ENCODE measurements at regions not wholly inside any gene's neighbourhood (a gene's known extent, or its start where the extent isn't known, plus 50 kb on each side); places are given as distances from the start of the nearest gene placed in this dataset.

DNA sequence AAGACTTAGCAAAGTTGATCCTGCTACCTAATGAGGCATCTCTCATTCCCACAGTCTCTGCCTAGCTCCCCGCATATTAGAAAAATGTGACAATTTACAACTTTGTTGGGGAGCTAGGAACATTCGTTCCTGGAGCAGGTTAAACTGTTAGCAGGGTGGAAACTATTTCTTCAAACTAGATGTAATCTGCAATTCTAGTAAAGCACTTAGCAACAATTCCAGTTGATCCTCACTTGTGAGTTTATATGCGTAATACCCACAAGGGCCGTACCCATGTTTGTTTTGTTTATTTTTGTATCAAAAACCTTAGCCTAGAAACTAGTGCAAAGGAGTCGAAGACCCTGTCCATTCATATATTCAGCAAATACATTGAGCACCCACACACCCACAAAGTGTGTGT, 175.8 kb upstream of the DMAC1 start:
- Mint-ChIP-seq H3K27me3 (ENCODE audit: low read depth, poor library complexity) (peaks cover 2% of the 10 kb centered on the region), H3K36me3 (ENCODE audit: low read depth) (no peaks in the 10 kb centered on the region), H3K27ac (no peak overlapping the region), H3K4me3 (no peak overlapping the region), H3K4me1 (peaks cover 24% of the 10 kb centered on the region), H3K9me3 (no peaks in the 10 kb centered on the region)
- TF ChIP-seq CTCF (IDR thresholded peaks at IDR 0.05): no peak
- no peak for DNase-seq

DNA sequence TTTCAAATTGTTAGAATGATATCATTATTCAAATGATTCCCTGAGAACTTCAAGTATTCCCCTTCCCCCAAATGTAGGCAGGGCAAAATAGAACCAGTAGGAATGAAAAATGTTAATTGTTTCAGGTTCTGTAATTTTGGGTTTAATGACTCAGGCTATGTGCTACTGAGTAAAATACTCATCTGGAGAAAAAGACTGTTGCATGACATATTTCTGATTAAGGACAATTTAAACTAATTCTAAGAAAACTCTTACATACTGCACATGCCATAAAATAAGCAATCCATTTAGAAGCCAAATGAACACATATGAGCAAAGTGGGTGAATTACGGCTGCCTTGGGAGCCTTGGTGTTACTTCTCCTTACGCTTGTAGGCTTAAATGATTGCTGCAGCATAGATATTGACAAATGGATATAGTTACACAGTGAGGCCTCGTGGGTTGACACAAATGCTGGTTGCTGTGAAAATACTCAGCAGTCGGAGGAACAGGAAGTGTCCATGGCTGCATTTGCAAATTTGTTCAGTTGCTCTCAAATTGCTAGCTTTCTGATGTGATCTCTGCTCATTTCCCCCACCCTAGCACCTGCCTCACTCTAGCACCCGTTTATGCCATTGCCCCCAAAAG, 174.9 kb upstream of the DMAC1 start:
- peak overlapping the region; percentile 30 for H3K27ac Mint-ChIP-seq
- no peaks in the 10 kb centered on the region for H3K9me3 Mint-ChIP-seq
- DNase-seq: no peak
- H3K27me3 Mint-ChIP-seq (ENCODE audit: low read depth, poor library complexity): peaks cover 2% of the 10 kb centered on the region
- peaks cover 19% of the 10 kb centered on the region for H3K4me1 Mint-ChIP-seq
- no peak overlapping the region for H3K4me3 Mint-ChIP-seq
- no peak for TF ChIP-seq CTCF (IDR thresholded peaks at IDR 0.05)
- H3K36me3 Mint-ChIP-seq (ENCODE audit: low read depth): no peaks in the 10 kb centered on the region

DNA sequence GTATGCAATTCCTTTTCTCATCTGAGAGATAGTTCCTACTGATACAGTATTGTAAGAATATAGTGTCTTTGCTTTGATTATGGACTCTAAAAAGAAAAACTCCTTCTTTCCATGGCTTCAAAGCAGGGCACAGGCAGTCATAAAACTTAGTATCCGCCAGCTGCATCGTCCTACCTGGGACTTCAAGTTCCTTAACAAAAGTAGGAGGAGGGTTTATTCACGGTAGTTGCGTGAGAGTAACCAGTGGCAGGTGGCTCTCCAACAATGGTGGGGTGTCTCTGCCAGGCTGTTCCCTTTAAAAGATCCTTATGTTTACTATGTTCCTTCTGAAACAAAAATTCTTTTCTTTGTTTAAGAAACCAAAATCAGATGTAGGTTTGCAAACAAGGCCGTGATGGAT, 173.5 kb upstream of the DMAC1 start:
- Mint-ChIP-seq H3K9me3 (no peaks in the 10 kb centered on the region), H3K4me1 (peaks cover 19% of the 10 kb centered on the region)

DNA sequence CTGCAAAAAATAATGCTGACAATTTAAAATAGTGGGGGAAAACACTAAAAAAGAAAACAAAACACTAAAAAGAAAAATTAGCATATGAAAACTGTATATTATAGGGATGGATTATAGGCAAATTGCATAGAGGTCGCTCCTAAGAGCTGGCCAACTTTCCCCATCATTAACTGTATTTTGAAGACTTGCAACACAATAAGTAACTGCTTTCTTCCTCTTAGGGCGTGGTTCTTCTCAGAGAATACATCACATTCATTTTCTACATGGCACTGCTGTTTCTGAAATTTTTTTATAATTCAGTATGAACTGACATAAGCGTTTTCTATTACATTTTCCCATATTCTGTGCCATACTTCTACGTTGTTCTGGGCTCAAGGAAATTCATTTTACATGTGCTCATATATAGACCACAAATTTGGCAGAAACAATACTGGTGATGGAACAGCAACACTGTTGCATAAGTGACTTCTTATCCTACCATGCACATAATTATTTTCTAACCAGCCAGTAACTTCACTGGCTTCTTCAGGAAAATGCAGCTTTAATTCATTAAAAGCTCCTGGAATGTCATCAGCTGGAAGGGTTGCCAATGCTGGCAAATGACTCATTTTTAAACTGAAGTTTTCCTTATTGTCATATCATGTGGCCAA, 171.2 kb upstream of the DMAC1 start:
- no peak for TF ChIP-seq CTCF (IDR thresholded peaks at IDR 0.05)
- Mint-ChIP-seq H3K4me1 (peaks cover 15% of the 10 kb centered on the region), H3K27ac (no peak overlapping the region), H3K4me3 (no peak overlapping the region), H3K27me3 (ENCODE audit: low read depth, poor library complexity) (no peaks in the 10 kb centered on the region), H3K9me3 (no peaks in the 10 kb centered on the region), H3K36me3 (ENCODE audit: low read depth) (no peaks in the 10 kb centered on the region)
- no peak for DNase-seq

More for the DNA sequence above, 173.5 kb upstream of the DMAC1 start:
- TF ChIP-seq CTCF (IDR thresholded peaks at IDR 0.05): no peak
- Mint-ChIP-seq H3K4me3 (no peak overlapping the region), H3K27ac (no peak overlapping the region), H3K36me3 (ENCODE audit: low read depth) (no peaks in the 10 kb centered on the region), H3K27me3 (ENCODE audit: low read depth, poor library complexity) (no peaks in the 10 kb centered on the region)
- no peak for DNase-seq

DNA sequence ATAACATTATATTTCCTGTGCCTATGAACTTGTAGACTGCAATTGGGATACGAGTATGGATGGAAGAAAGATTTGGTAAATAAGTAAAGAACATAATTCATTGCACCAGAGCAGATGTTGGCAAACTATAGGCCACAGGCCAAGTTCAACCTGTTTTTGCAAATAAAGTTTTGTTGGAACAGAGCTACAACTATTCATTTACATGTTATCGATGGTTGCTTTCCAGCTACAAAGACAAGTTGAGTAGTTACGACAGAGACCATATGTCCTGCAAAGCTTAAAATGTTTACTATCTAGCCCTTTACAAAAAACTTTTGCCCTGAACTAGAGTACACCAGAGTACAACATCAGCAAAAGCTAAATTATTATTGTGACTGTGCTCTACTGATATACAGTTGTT, 169.1 kb upstream of the DMAC1 start:
- Mint-ChIP-seq H3K36me3 (ENCODE audit: low read depth) (no peaks in the 10 kb centered on the region), H3K27ac (no peak overlapping the region), H3K27me3 (ENCODE audit: low read depth, poor library complexity) (peaks cover 3% of the 10 kb centered on the region), H3K4me3 (no peak overlapping the region), H3K4me1 (peaks cover 16% of the 10 kb centered on the region), H3K9me3 (no peaks in the 10 kb centered on the region)
- TF ChIP-seq CTCF (IDR thresholded peaks at IDR 0.05): no peak
- DNase-seq: no peak

GRCh38 chr9:7967851-7968250, 168.3 kb upstream of the DMAC1 start:
- no peak for TF ChIP-seq CTCF (IDR thresholded peaks at IDR 0.05)
- Mint-ChIP-seq H3K9me3 (no peaks in the 10 kb centered on the region), H3K27me3 (ENCODE audit: low read depth, poor library complexity) (peaks cover 3% of the 10 kb centered on the region), H3K27ac (no peak overlapping the region), H3K4me3 (no peak overlapping the region), H3K36me3 (ENCODE audit: low read depth) (no peaks in the 10 kb centered on the region), H3K4me1 (peaks cover 22% of the 10 kb centered on the region)
- no peak for DNase-seq

Data from nephron progenitor cell (in vitro differentiated cells).